Esophagus (tissue), 2 donors: ENCODE measurements at regions not wholly inside any gene's neighbourhood (a gene's known extent, or its start where the extent isn't known, plus 50 kb on each side); places are given as distances from the start of the nearest gene placed in this dataset.
"Not testable (repeated sequence)": the region's sequence is repeated elsewhere in the genome, so short reads cannot be mapped to it uniquely, and the experiment has no call there.

Experiments
- H3K27ac ChIP-seq, 2 donors: one replicate each; pipeline ENCODE4 v1.5.1; 2013; ENCODE audit warnings: low read depth in 2 of 2, mild to moderate bottlenecking in 2 of 2, inconsistent platforms in 1 of 2, low read length in 1 of 2, moderate library complexity in 1 of 2
- H3K27me3 ChIP-seq, 2 donors: one replicate each; pipeline ENCODE4 v1.6.1; 2013; ENCODE audit warnings: low read length in 2 of 2, control low read depth in 1 of 2, mild to moderate bottlenecking in 1 of 2; ENCODE audit not compliant: insufficient read depth in 2 of 2, control insufficient read depth in 1 of 2
- H3K36me3 ChIP-seq, 2 donors: one replicate each; pipeline ENCODE4 v1.6.1; 2013; ENCODE audit warnings: low read length in 1 of 2; ENCODE audit not compliant: control insufficient read depth in 2 of 2, insufficient read depth in 2 of 2
- H3K4me1 ChIP-seq, 2 donors: one replicate each; pipeline ENCODE4 v1.6.1; 2013; ENCODE audit warnings: low read length in 1 of 2; ENCODE audit not compliant: control insufficient read depth in 2 of 2, insufficient read depth in 2 of 2
- H3K4me3 ChIP-seq, 2 donors: one replicate each; pipeline ENCODE4 v1.5.1; 2013; ENCODE audit warnings: low read length in 2 of 2, mild to moderate bottlenecking in 2 of 2, low read depth in 1 of 2, moderate library complexity in 1 of 2
- H3K9me3 ChIP-seq, 2 donors: one replicate each; pipeline ENCODE4 v1.6.1; 2013; ENCODE audit warnings: mild to moderate bottlenecking in 2 of 2, low read depth in 1 of 2, low read length in 1 of 2, moderate library complexity in 1 of 2; ENCODE audit not compliant: control insufficient read depth in 2 of 2, insufficient read depth in 1 of 2
- WGBS, 2 donors: extraction: QIAGEN DNeasy Blood & Tissue Kit; methylation state at CpG; one replicate each; pipeline ENCODE4 v1.1.7; 2013; 5-methylcytosine and 5-hydroxymethylcytosine counted together
- donor health status: healthy with polysubstance abuse.
- donor health status: Bipolar disorder and iron deficiency.

GRCh38 chr2:14896330-14897030, 264.0 kb downstream of the LRATD1 start:
- H3K9me3 ChIP-seq, result no peaks in the 10 kb centered on the region
- H3K27me3 ChIP-seq, result no peaks in the 10 kb centered on the region
- no peak overlapping the region for H3K4me3 ChIP-seq
- H3K4me1 ChIP-seq, result no peaks in the 10 kb centered on the region
- H3K36me3 ChIP-seq, result no peaks in the 10 kb centered on the region
- no peak overlapping the region for H3K27ac ChIP-seq
- WGBS, 2 donors, result 87 to 90% methylated on average over 9 of the region's 9 CpGs

- 77 to 81% methylated on average over 4 of the region's 4 CpGs for WGBS, 2 donors
- no peaks in the 10 kb centered on the region for H3K9me3 ChIP-seq
These were observed 267.3 kb downstream of the LRATD1 start for GRCh38 chr2:14899621-14900414.

GRCh38 chr2:14901737-14902136, 269.2 kb downstream of the LRATD1 start:
- H3K9me3 ChIP-seq, result no peaks in the 10 kb centered on the region
- H3K4me1 ChIP-seq, result no peaks in the 10 kb centered on the region
- no peak overlapping the region for H3K27ac ChIP-seq
- WGBS, 2 donors, result 70 to 72% methylated on average over 3 of the region's 3 CpGs
- H3K4me3 ChIP-seq, result no peak overlapping the region
- H3K27me3 ChIP-seq, result no peaks in the 10 kb centered on the region
- no peaks in the 10 kb centered on the region for H3K36me3 ChIP-seq

More at GRCh38 chr2:14899621-14900414, 267.3 kb downstream of the LRATD1 start:
- H3K36me3 ChIP-seq, result no peaks in the 10 kb centered on the region
- H3K4me1 ChIP-seq, result no peaks in the 10 kb centered on the region
- H3K4me3 ChIP-seq, result no peak overlapping the region
- no peaks in the 10 kb centered on the region for H3K27me3 ChIP-seq
- H3K27ac ChIP-seq, result no peak overlapping the region

GRCh38 chr2:14902953-14903352, 270.4 kb downstream of the LRATD1 start:
- WGBS, 2 donors, result 88% methylated on average over 1 of the region's 1 CpG
- Histone ChIP-seq H3K4me3 (no peak overlapping the region), H3K27ac (no peak overlapping the region), H3K36me3 (no peaks in the 10 kb centered on the region), H3K4me1 (no peaks in the 10 kb centered on the region), H3K9me3 (no peaks in the 10 kb centered on the region), H3K27me3 (no peaks in the 10 kb centered on the region)

GRCh38 chr2:14903709-14904374, 271.3 kb downstream of the LRATD1 start:
- Histone ChIP-seq H3K4me1 (no peaks in the 10 kb centered on the region), H3K9me3 (no peaks in the 10 kb centered on the region), H3K4me3 (no peak overlapping the region), H3K27ac (no peak overlapping the region), H3K27me3 (no peaks in the 10 kb centered on the region), H3K36me3 (no peaks in the 10 kb centered on the region)
- 51 to 58% methylated on average over 15 of the region's 15 CpGs for WGBS, 2 donors

GRCh38 chr2:14904378-14904777, 271.9 kb downstream of the LRATD1 start:
- H3K27me3 ChIP-seq, H3K4me3 ChIP-seq, H3K9me3 ChIP-seq, H3K27ac ChIP-seq, H3K4me1 ChIP-seq, H3K36me3 ChIP-seq: not testable (repeated sequence)
- WGBS, 2 donors, result 94 to 95% methylated on average over 7 of the region's 7 CpGs

- Histone ChIP-seq H3K27ac (no peak overlapping the region), H3K27me3 (no peaks in the 10 kb centered on the region), H3K9me3 (no peaks in the 10 kb centered on the region), H3K36me3 (no peaks in the 10 kb centered on the region), H3K4me3 (no peak overlapping the region), H3K4me1 (no peaks in the 10 kb centered on the region)
- 86 to 87% methylated on average over 5 of the region's 5 CpGs for WGBS, 2 donors
These were observed 273.1 kb downstream of the LRATD1 start for GRCh38 chr2:14905571-14905970.

GRCh38 chr2:14907014-14907612, 274.6 kb downstream of the LRATD1 start:
- H3K4me3 ChIP-seq, result no peak overlapping the region
- WGBS, 2 donors, result 82 to 88% methylated on average over 8 of the region's 8 CpGs
- H3K36me3 ChIP-seq, result no peaks in the 10 kb centered on the region
- no peak overlapping the region for H3K27ac ChIP-seq
- no peaks in the 10 kb centered on the region for H3K27me3 ChIP-seq
- H3K4me1 ChIP-seq, result no peaks in the 10 kb centered on the region
- no peaks in the 10 kb centered on the region for H3K9me3 ChIP-seq

GRCh38 chr2:14909795-14910194, 277.3 kb downstream of the LRATD1 start:
- Histone ChIP-seq H3K27ac (no peak overlapping the region), H3K4me3 (no peak overlapping the region), H3K27me3 (no peaks in the 10 kb centered on the region), H3K4me1 (no peaks in the 10 kb centered on the region), H3K36me3 (no peaks in the 10 kb centered on the region), H3K9me3 (no peaks in the 10 kb centered on the region)
- 64 to 68% methylated on average over 4 of the region's 4 CpGs for WGBS, 2 donors
